H9 (cell line): ENCODE measurements at regions not wholly inside any gene's neighbourhood (a gene's known extent, or its start where the extent isn't known, plus 50 kb on each side); places are given as distances from the start of the nearest gene placed in this dataset.

Experiments
- DNase-seq: peaks from one replicate; pipeline ENCODE4 v3.0.0-alpha.2; 2017
- H2AFZ ChIP-seq: one replicate; pipeline ENCODE4 v1.6.1; 2013; ENCODE audit warnings: mild to moderate bottlenecking, low read length, control low read depth, moderate library complexity
- H2AK5ac ChIP-seq: 2 replicates; pipeline ENCODE4 v1.6.1; 2013; ENCODE audit warnings: low read length, control low read depth, mixed read lengths; ENCODE audit not compliant: insufficient read length
- H2BK120ac ChIP-seq: one replicate; pipeline ENCODE4 v1.6.1; 2013; ENCODE audit warnings: low read depth, mild to moderate bottlenecking, low read length, control low read depth, inconsistent platforms; ENCODE audit not compliant: poor library complexity, severe bottlenecking
- H2BK12ac ChIP-seq: 2 replicates; pipeline ENCODE4 v1.6.1; 2013; ENCODE audit warnings: low read length, control low read depth, mixed read lengths, low read depth; ENCODE audit not compliant: insufficient read length
- H2BK15ac ChIP-seq: 2 replicates; pipeline ENCODE4 v1.6.1; 2013; ENCODE audit warnings: low read depth, low read length, control low read depth
- H2BK20ac ChIP-seq: one replicate; pipeline ENCODE4 v1.6.1; 2013; ENCODE audit warnings: low read depth, mild to moderate bottlenecking, low read length, control low read depth, inconsistent platforms; ENCODE audit not compliant: poor library complexity, severe bottlenecking
- H2BK5ac ChIP-seq: 2 replicates; pipeline ENCODE4 v1.6.1; 2013; ENCODE audit warnings: low read length, control low read depth, mixed read lengths; ENCODE audit not compliant: insufficient read length
- H3K14ac ChIP-seq: 2 replicates; pipeline ENCODE4 v1.6.1; 2013; ENCODE audit warnings: low read length, control low read depth; ENCODE audit not compliant: insufficient read depth
- H3K18ac ChIP-seq: 2 replicates; pipeline ENCODE4 v1.6.1; 2013; ENCODE audit warnings: low read depth, mild to moderate bottlenecking, mixed read lengths, low read length, control low read depth; ENCODE audit not compliant: insufficient read length
- H3K23ac ChIP-seq: 2 replicates; pipeline ENCODE4 v1.6.1; 2013; ENCODE audit warnings: low read length, control low read depth, mixed read lengths, low read depth; ENCODE audit not compliant: insufficient read length
- H3K23me2 ChIP-seq: 2 replicates; pipeline ENCODE4 v1.6.1; 2013; ENCODE audit warnings: low read depth, mild to moderate bottlenecking, mixed read lengths, low read length, control low read depth; ENCODE audit not compliant: insufficient read length, poor library complexity, severe bottlenecking
- H3K27ac ChIP-seq: 2 replicates; pipeline ENCODE4 v1.5.1; 2013; ENCODE audit warnings: low read length, control low read depth, mixed read lengths, low read depth; ENCODE audit not compliant: insufficient read length
- H3K27me3 ChIP-seq: 2 replicates; pipeline ENCODE4 v1.6.1; 2013; ENCODE audit warnings: low read length, control low read depth, inconsistent platforms; ENCODE audit not compliant: insufficient read depth
- H3K4ac ChIP-seq: 2 replicates; pipeline ENCODE4 v1.6.1; 2013; ENCODE audit warnings: low read depth, mild to moderate bottlenecking, control low read depth, inconsistent platforms, low read length, moderate library complexity
- H3K4me1 ChIP-seq: 2 replicates; pipeline ENCODE4 v1.6.1; 2013; ENCODE audit warnings: low read length, control low read depth, inconsistent platforms; ENCODE audit not compliant: insufficient read depth
- H3K4me2 ChIP-seq: 2 replicates; pipeline ENCODE4 v1.6.1; 2013; ENCODE audit warnings: low read length, control low read depth, mixed read lengths; ENCODE audit not compliant: insufficient read length, insufficient read depth
- H3K56ac ChIP-seq: 2 replicates; pipeline ENCODE4 v1.6.1; 2013; ENCODE audit warnings: low read depth, mild to moderate bottlenecking, mixed read lengths, low read length, control low read depth; ENCODE audit not compliant: insufficient read length
- H3K79me1 ChIP-seq: 2 replicates; pipeline ENCODE4 v1.6.1; 2013; ENCODE audit warnings: low read depth, mild to moderate bottlenecking, moderate library complexity, low read length, control low read depth, inconsistent platforms; ENCODE audit not compliant: insufficient read depth, poor library complexity, severe bottlenecking
- H3K79me2 ChIP-seq: 2 replicates; pipeline ENCODE4 v1.6.1; 2013; ENCODE audit warnings: low read length, control low read depth, inconsistent platforms; ENCODE audit not compliant: insufficient read depth
- H3K9ac ChIP-seq: 2 replicates; pipeline ENCODE4 v1.6.1; 2013; ENCODE audit warnings: low read length, control low read depth, mixed read lengths; ENCODE audit not compliant: insufficient read length; ENCODE audit errors: extremely low read depth
- H3K9me3 ChIP-seq: one replicate; pipeline ENCODE4 v1.6.1; 2013; ENCODE audit warnings: low read depth, low read length, inconsistent platforms; ENCODE audit not compliant: control insufficient read depth
- H3T11ph ChIP-seq: one replicate; pipeline ENCODE4 v1.6.1; 2013; ENCODE audit warnings: mild to moderate bottlenecking, low read length, control low read depth, inconsistent platforms
- H4K20me1 ChIP-seq: one replicate; pipeline ENCODE4 v1.6.1; 2013; ENCODE audit not compliant: control insufficient read depth, insufficient read length, insufficient read depth
- H4K5ac ChIP-seq: 2 replicates; pipeline ENCODE4 v1.6.1; 2013; ENCODE audit warnings: low read depth, mild to moderate bottlenecking, mixed read lengths, low read length, control low read depth; ENCODE audit not compliant: insufficient read length
- H4K8ac ChIP-seq: replicated peaks from 2 replicates; pipeline ENCODE4 v1.6.1; 2013; ENCODE audit warnings: low read length, control low read depth, mixed read lengths, low read depth; ENCODE audit not compliant: insufficient read length
- H4K91ac ChIP-seq: 2 replicates; pipeline ENCODE4 v1.6.1; 2013; ENCODE audit warnings: low read depth, mild to moderate bottlenecking, moderate library complexity, mixed read lengths, low read length, control low read depth; ENCODE audit not compliant: insufficient read length
- H3K27ac Mint-ChIP-seq, 3 experiments: 2 replicates in 2 of 3; 3 replicates in 1 of 3; pipeline ENCODE4 v1.8.0; 2020 to 2021; ENCODE audit warnings: mixed read lengths in 3 of 3, mild to moderate bottlenecking in 1 of 3, moderate library complexity in 1 of 3
- H3K27me3 Mint-ChIP-seq: 2 replicates; pipeline ENCODE4 v1.8.0; 2021; ENCODE audit warnings: low read depth, mild to moderate bottlenecking, moderate library complexity, mixed read lengths
- H3K36me3 Mint-ChIP-seq, 3 experiments: 2 replicates in 2 of 3; 3 replicates in 1 of 3; pipeline ENCODE4 v1.8.0; 2020 to 2021; ENCODE audit warnings: low read depth in 3 of 3, mixed read lengths in 3 of 3; ENCODE audit not compliant: insufficient read depth in 1 of 3
- H3K4me1 Mint-ChIP-seq, 2 experiments: 2 replicates each; pipeline ENCODE4 v1.8.0; 2020; ENCODE audit warnings: mixed read lengths in 2 of 2
- H3K4me3 Mint-ChIP-seq, 2 experiments: 2 replicates in 1 of 2; 3 replicates in 1 of 2; pipeline ENCODE4 v1.8.0; 2020 to 2021; ENCODE audit warnings: mild to moderate bottlenecking in 2 of 2, mixed read lengths in 2 of 2, moderate library complexity in 1 of 2
- H3K9me3 Mint-ChIP-seq, 2 experiments: 2 replicates in 1 of 2; 3 replicates in 1 of 2; pipeline ENCODE4 v1.8.0; 2020; ENCODE audit warnings: mild to moderate bottlenecking in 2 of 2, mixed read lengths in 2 of 2, moderate library complexity in 1 of 2
- WGBS: extraction: QIAGEN DNeasy Blood & Tissue Kit; methylation state at CpG from one replicate; pipeline ENCODE4 v1.1.7; 2013; ENCODE audit warnings: missing lambda C conversion rate, low lambda C conversion rate, mixed read lengths; ENCODE audit not compliant: insufficient read length; ENCODE audit errors: extremely low coverage; 5-methylcytosine and 5-hydroxymethylcytosine counted together
- TF ChIP-seq, protein P1 (sequence below): fragments of 200-600 bp; sonication (generic); conservative IDR thresholded peaks from 3 replicates; pipeline ENCODE4 v1.8.0; 2021; ENCODE audit warnings: antibody characterized with exemption, mild to moderate bottlenecking

DNA sequence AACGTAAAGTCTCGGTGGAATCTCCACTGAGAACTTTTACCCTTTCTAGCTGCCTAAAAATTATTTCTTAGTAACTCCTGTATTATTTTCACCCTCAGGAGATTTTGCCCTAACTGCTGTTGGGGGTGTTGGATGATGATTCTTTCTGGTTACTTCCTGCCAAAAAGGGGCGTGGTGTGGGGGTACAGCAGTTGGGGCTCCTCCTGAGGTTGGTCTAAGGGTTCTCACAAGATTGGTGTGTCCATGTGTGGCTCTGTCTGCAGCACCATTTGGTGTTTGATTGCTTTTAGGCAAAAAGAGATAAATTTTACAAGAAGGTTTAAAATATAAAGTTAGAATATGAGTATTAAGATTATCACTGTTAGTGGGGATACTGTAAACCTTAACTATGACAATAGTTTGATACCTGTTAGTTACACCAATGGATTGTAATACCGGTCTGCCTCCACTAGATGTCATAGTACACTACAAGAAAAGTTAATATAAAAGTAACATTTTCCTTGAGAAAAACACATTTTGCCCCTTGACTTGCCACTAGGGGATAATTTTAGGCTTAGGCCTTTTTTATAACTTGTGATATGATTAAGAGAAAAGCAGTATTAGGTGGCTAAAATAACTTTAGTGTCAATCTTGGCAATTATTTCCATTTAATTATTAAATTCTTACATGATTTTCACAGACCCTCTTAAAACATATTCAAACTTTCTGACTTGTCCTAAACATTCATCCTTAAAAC, 928.7 kb downstream of the IPMK start:
- peak; percentile 26 for DNase-seq
- WGBS, result no CpG with 5 or more reads among the region's 4 CpGs
- H2AFZ ChIP-seq, result no peak overlapping the region

More for the DNA sequence above, 928.7 kb downstream of the IPMK start:
- Histone ChIP-seq H3K79me2 (no peaks in the 10 kb centered on the region), H3K23me2 (no peaks in the 10 kb centered on the region), H3K18ac (no peak overlapping the region), H3K27ac (no peak overlapping the region), H4K20me1 (no peaks in the 10 kb centered on the region), H3K4ac (no peak overlapping the region), H3K9me3 (peaks cover 16% of the 10 kb centered on the region), H3K14ac (no peak overlapping the region), H2BK12ac (no peak overlapping the region), H3K4me2 (no peak overlapping the region), H3K4me1 (no peaks in the 10 kb centered on the region), H3K23ac (no peak overlapping the region), H4K5ac (no peak overlapping the region), H4K91ac (no peak overlapping the region), H3K27me3 (no peaks in the 10 kb centered on the region), H3K9ac (no peak overlapping the region), H3K79me1 (no peaks in the 10 kb centered on the region), H2BK15ac (no peak overlapping the region), H2BK120ac (no peak overlapping the region), H4K8ac (no peak overlapping the region), H2BK5ac (no peak overlapping the region), H2BK20ac (no peak overlapping the region), H2AK5ac (no peak overlapping the region), H3K56ac (no peak overlapping the region), H3T11ph (no peak overlapping the region)
- Mint-ChIP-seq H3K9me3 (peaks cover 15 to 28% of the 10 kb centered on the region in 2 experiments), H3K36me3 (peaks cover 13 to 23% (median 13%) of the 10 kb centered on the region in 3 experiments; a peak in 6 of 7 replicates), H3K4me1 (no peaks in the 10 kb centered on the region), H3K27ac (no peak overlapping the region), H3K27me3 (peaks cover 3% of the 10 kb centered on the region; the same call in 1 of the 2 replicates), H3K4me3 (no peak overlapping the region)
- TF ChIP-seq, protein P1, sequence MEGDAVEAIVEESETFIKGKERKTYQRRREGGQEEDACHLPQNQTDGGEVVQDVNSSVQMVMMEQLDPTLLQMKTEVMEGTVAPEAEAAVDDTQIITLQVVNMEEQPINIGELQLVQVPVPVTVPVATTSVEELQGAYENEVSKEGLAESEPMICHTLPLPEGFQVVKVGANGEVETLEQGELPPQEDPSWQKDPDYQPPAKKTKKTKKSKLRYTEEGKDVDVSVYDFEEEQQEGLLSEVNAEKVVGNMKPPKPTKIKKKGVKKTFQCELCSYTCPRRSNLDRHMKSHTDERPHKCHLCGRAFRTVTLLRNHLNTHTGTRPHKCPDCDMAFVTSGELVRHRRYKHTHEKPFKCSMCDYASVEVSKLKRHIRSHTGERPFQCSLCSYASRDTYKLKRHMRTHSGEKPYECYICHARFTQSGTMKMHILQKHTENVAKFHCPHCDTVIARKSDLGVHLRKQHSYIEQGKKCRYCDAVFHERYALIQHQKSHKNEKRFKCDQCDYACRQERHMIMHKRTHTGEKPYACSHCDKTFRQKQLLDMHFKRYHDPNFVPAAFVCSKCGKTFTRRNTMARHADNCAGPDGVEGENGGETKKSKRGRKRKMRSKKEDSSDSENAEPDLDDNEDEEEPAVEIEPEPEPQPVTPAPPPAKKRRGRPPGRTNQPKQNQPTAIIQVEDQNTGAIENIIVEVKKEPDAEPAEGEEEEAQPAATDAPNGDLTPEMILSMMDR, result peak; percentile 89
